Ovary (tissue), 7 donors: ENCODE measurements at regions not wholly inside any gene's neighbourhood (a gene's known extent, or its start where the extent isn't known, plus 50 kb on each side); places are given as distances from the start of the nearest gene placed in this dataset.

Source experiments
- DNase-seq, 5 donors: peaks; one replicate each; pipeline ENCODE4 v3.0.0-alpha.2; 2019 to 2020
- H3K27ac ChIP-seq, 2 donors: fragments of 200-600 bp; one replicate each; pipeline versions ENCODE4 v1.5.1 to v1.8.0; 2019 to 2022
- H3K27me3 ChIP-seq: fragments of 200-600 bp; one replicate; pipeline ENCODE4 v1.8.0; 2022
- H3K36me3 ChIP-seq: fragments of 200-600 bp; sonication (generic); one replicate; pipeline ENCODE4 v1.5.1; 2019
- H3K4me1 ChIP-seq: one replicate; pipeline ENCODE4 v1.8.1; 2013; ENCODE audit warnings: mild to moderate bottlenecking, moderate library complexity; ENCODE audit not compliant: insufficient read depth
- H3K4me3 ChIP-seq: fragments of 200-600 bp; sonication (generic); one replicate; pipeline ENCODE4 v1.5.1; 2017
- H3K9me3 ChIP-seq, 2 donors: fragments of 200-600 bp in 1 of 2; sonication (generic) in 1 of 2; one replicate each; pipeline versions ENCODE4 v1.5.1 to v1.8.1; 2013 to 2019; ENCODE audit warnings: mild to moderate bottlenecking in 1 of 2, moderate library complexity in 1 of 2
- CTCF ChIP-seq, 3 donors: fragments of 450-650 bp in 2 of 3; fragments of 200-600 bp in 1 of 3; IDR thresholded peaks; one replicate each; pipeline versions ENCODE4 v1.5.1 to v1.8.0; 2016 to 2022; ENCODE audit warnings: antibody characterized with exemption in 3 of 3, mild to moderate bottlenecking in 1 of 3
- EP300 ChIP-seq: sonication (generic); formaldehyde crosslinking; IDR thresholded peaks from one replicate; pipeline ENCODE4 v1.6.1; 2017; ENCODE audit warnings: antibody characterized with exemption
- POLR2A ChIP-seq: fragments of 450-650 bp; IDR thresholded peaks from one replicate; pipeline ENCODE4 v1.6.1; 2017; ENCODE audit warnings: antibody characterized with exemption, mild to moderate bottlenecking, moderate library complexity
- WGBS, 3 donors: extraction: QIAGEN DNeasy Blood & Tissue Kit in 1 of 3; methylation state at CpG; one replicate each; pipeline versions ENCODE4 v1.1.5 to v1.1.7; 2013 to 2017; 5-methylcytosine and 5-hydroxymethylcytosine counted together
- intact Hi-C, 4 donors: fragments of 100-400 bp; cut with DNase I; formaldehyde crosslinking; loops; one replicate each; pipeline versions ENCODE4 v1.11.0 to v1.15.1; 2022 to 2023
- donor health status: DM: no; HTN: no; CAD: no; lungs with moderate emphysema.
- donor health status: DM: no; HTN: no; CAD: no.
- donor health status: Bipolar disorder and iron deficiency.
- donor health status: DM: no; HTN: no; CAD: no.
- donor health status: DM: yes; HTN: yes; CAD: no.

GRCh38 chr12:77328326-77328725 is 263.0 kb upstream of the E2F7 start:
- intact Hi-C loops, result loop anchor here in 1 of 4 donors (10.0 kb wide), 1 partner anchor 174 kb away; no protein-coding TSS in a partner anchor
- TF ChIP-seq EP300, result no peak
- TF ChIP-seq POLR2A, result no peak
- no peak for TF ChIP-seq CTCF (IDR thresholded peaks at IDR 0.05)
- Histone ChIP-seq H3K4me3 (no peak overlapping the region), H3K27me3 (no peaks in the 10 kb centered on the region), H3K9me3 (no peaks in the 10 kb centered on the region), H3K27ac (no peak overlapping the region), H3K4me1 (peaks cover 5% of the 10 kb centered on the region), H3K36me3 (no peaks in the 10 kb centered on the region)
- 89 to 93% (median 89%) methylated on average over 7 of the region's 7 CpGs for WGBS, 3 donors
- DNase-seq, result no peak

- H3K36me3 ChIP-seq, result no peaks in the 10 kb centered on the region
- peak overlapping the region; percentile 66 for H3K4me3 ChIP-seq
- peak overlapping the region in 1 of 2 donors; percentile 83 for H3K27ac ChIP-seq
- TF ChIP-seq POLR2A, result no peak
- TF ChIP-seq EP300, result no peak
- no peak for TF ChIP-seq CTCF (IDR thresholded peaks at IDR 0.05)
- no peaks in the 10 kb centered on the region for H3K27me3 ChIP-seq
- intact Hi-C loops, result loop anchor here in 1 of 4 donors (10.0 kb wide), 1 partner anchor 171 kb away; no protein-coding TSS in a partner anchor
- peak; percentile 30 to 59 (median 47) for DNase-seq
- H3K4me1 ChIP-seq, result peaks cover 5% of the 10 kb centered on the region
- 3 to 6% (median 5%) methylated on average over 30 of the region's 30 CpGs for WGBS, 3 donors
- H3K9me3 ChIP-seq, result no peaks in the 10 kb centered on the region
These were observed 260.3 kb upstream of the E2F7 start for GRCh38 chr12:77325511-77326236.

- 0 to 2% (median 2%) methylated on average over 61 to 64 of the region's 64 CpGs for WGBS, 3 donors
- peak; percentile 80 to 86 (median 85) for DNase-seq
These were observed 259.5 kb upstream of the E2F7 start for GRCh38 chr12:77324763-77325468.

More at GRCh38 chr12:77324763-77325468, 259.5 kb upstream of the E2F7 start:
- Histone ChIP-seq H3K27ac (peak overlapping the region; percentile 33 to 83), H3K4me3 (peak overlapping the region; percentile 66), H3K36me3 (no peaks in the 10 kb centered on the region), H3K27me3 (no peaks in the 10 kb centered on the region), H3K9me3 (no peaks in the 10 kb centered on the region), H3K4me1 (peaks cover 5% of the 10 kb centered on the region)
- intact Hi-C loops, result loop anchor here in 2 of 4 donors (5.0 to 10.0 kb wide), 3 partner anchors 93 to 173 kb away; no protein-coding TSS in a partner anchor
- TF ChIP-seq EP300, result no peak
- peak; percentile 28 to 51 (median 50) for TF ChIP-seq CTCF (IDR thresholded peaks at IDR 0.05)
